ENCODE measurements at regions not wholly inside any gene's neighbourhood (a gene's known extent, or its start where the extent isn't known, plus 50 kb on each side); places are given as distances from the start of the nearest gene placed in this dataset.
A peak's percentile ranks its signal among the peaks of the same experiment; 100 is the strongest.

GRCh38 chr3:148095962-148096361, 601.7 kb upstream of the AGTR1 start:
- H4K20me1 ChIP-seq (ENCODE audit: insufficient read depth, low read length): no peaks in the 10 kb centered on the region
- H3K9ac ChIP-seq (ENCODE audit: low read length): no peak overlapping the region
- no peak overlapping the region for H3K4me2 ChIP-seq (ENCODE audit: low read length)
- no peaks in the 10 kb centered on the region for H3K27me3 Mint-ChIP-seq (ENCODE audit: low read depth, unreplicated experiment)
- H3K36me3 ChIP-seq (ENCODE audit: insufficient read depth, low read length): no peaks in the 10 kb centered on the region
- no peak overlapping the region for H3K27ac Mint-ChIP-seq (ENCODE audit: unreplicated experiment)
- no peak overlapping the region for H3K4me3 ChIP-seq (ENCODE audit: insufficient read depth, low read depth, low read length)
- no peaks in the 10 kb centered on the region for H3K4me1 ChIP-seq (ENCODE audit: insufficient read depth, low read length)
- H3K79me2 ChIP-seq (ENCODE audit: insufficient read depth, low read length): no peaks in the 10 kb centered on the region
- peaks cover 1% of the 10 kb centered on the region for H3K4me1 Mint-ChIP-seq (ENCODE audit: low read depth, unreplicated experiment)
- no peak overlapping the region for H3K4me3 Mint-ChIP-seq (ENCODE audit: unreplicated experiment)
- H3K27ac ChIP-seq (ENCODE audit: low read depth, low read length): no peak overlapping the region
- H3K9me3 Mint-ChIP-seq (ENCODE audit: unreplicated experiment): no peaks in the 10 kb centered on the region
- FAIRE-seq: no peak
- no peak for TF ChIP-seq EZH2 (IDR thresholded peaks at IDR 0.05; ENCODE audit: insufficient read depth, low read length)
- DNase-seq (ENCODE audit: low read depth): no peak
- no peak overlapping the region for H2AFZ ChIP-seq (ENCODE audit: low read depth, low read length)
- H3K9me3 ChIP-seq (ENCODE audit: insufficient read depth, low read depth, low read length): no peaks in the 10 kb centered on the region
- H3K36me3 Mint-ChIP-seq (ENCODE audit: low read depth, unreplicated experiment): no peaks in the 10 kb centered on the region
- H3K27me3 ChIP-seq (ENCODE audit: insufficient read depth, low read length): no peaks in the 10 kb centered on the region

GRCh38 chr3:148100476-148100875, 597.2 kb upstream of the AGTR1 start:
- Mint-ChIP-seq H3K27me3 (ENCODE audit: low read depth, unreplicated experiment) (no peaks in the 10 kb centered on the region), H3K36me3 (ENCODE audit: low read depth, unreplicated experiment) (no peaks in the 10 kb centered on the region), H3K9me3 (ENCODE audit: unreplicated experiment) (no peaks in the 10 kb centered on the region), H3K4me3 (ENCODE audit: unreplicated experiment) (no peak overlapping the region), H3K27ac (ENCODE audit: unreplicated experiment) (no peak overlapping the region), H3K4me1 (ENCODE audit: low read depth, unreplicated experiment) (peaks cover 5% of the 10 kb centered on the region)
- DNase-seq (ENCODE audit: low read depth) (no peak), FAIRE-seq (no peak)
- Histone ChIP-seq H3K36me3 (ENCODE audit: insufficient read depth, low read length) (no peaks in the 10 kb centered on the region), H3K9me3 (ENCODE audit: insufficient read depth, low read depth, low read length) (no peaks in the 10 kb centered on the region), H4K20me1 (ENCODE audit: insufficient read depth, low read length) (no peaks in the 10 kb centered on the region), H3K4me2 (ENCODE audit: low read length) (peak overlapping the region; percentile 2), H3K27me3 (ENCODE audit: insufficient read depth, low read length) (no peaks in the 10 kb centered on the region), H3K27ac (ENCODE audit: low read depth, low read length) (no peak overlapping the region), H3K79me2 (ENCODE audit: insufficient read depth, low read length) (no peaks in the 10 kb centered on the region), H2AFZ (ENCODE audit: low read depth, low read length) (no peak overlapping the region), H3K9ac (ENCODE audit: low read length) (no peak overlapping the region), H3K4me3 (ENCODE audit: insufficient read depth, low read depth, low read length) (no peak overlapping the region), H3K4me1 (ENCODE audit: insufficient read depth, low read length) (no peaks in the 10 kb centered on the region)
- TF ChIP-seq EZH2 (IDR thresholded peaks at IDR 0.05; ENCODE audit: insufficient read depth, low read length): no peak

- Histone ChIP-seq H2AFZ (ENCODE audit: low read depth, low read length) (no peak overlapping the region), H3K79me2 (ENCODE audit: insufficient read depth, low read length) (no peaks in the 10 kb centered on the region), H3K4me1 (ENCODE audit: insufficient read depth, low read length) (no peaks in the 10 kb centered on the region), H3K36me3 (ENCODE audit: insufficient read depth, low read length) (no peaks in the 10 kb centered on the region), H3K27ac (ENCODE audit: low read depth, low read length) (no peak overlapping the region), H3K4me3 (ENCODE audit: insufficient read depth, low read depth, low read length) (no peak overlapping the region), H3K9me3 (ENCODE audit: insufficient read depth, low read depth, low read length) (no peaks in the 10 kb centered on the region), H3K4me2 (ENCODE audit: low read length) (peak overlapping the region; percentile 2), H4K20me1 (ENCODE audit: insufficient read depth, low read length) (no peaks in the 10 kb centered on the region), H3K9ac (ENCODE audit: low read length) (no peak overlapping the region), H3K27me3 (ENCODE audit: insufficient read depth, low read length) (no peaks in the 10 kb centered on the region)
- TF ChIP-seq EZH2 (IDR thresholded peaks at IDR 0.05; ENCODE audit: insufficient read depth, low read length) (no peak), CTCF (IDR thresholded peaks at IDR 0.05; ENCODE audit: insufficient read depth, low read depth, low read length) (no peak)
- Mint-ChIP-seq H3K27me3 (ENCODE audit: low read depth, unreplicated experiment) (no peaks in the 10 kb centered on the region), H3K27ac (ENCODE audit: unreplicated experiment) (no peak overlapping the region), H3K4me3 (ENCODE audit: unreplicated experiment) (no peak overlapping the region), H3K36me3 (ENCODE audit: low read depth, unreplicated experiment) (no peaks in the 10 kb centered on the region), H3K4me1 (ENCODE audit: low read depth, unreplicated experiment) (peaks cover 5% of the 10 kb centered on the region), H3K9me3 (ENCODE audit: unreplicated experiment) (no peaks in the 10 kb centered on the region)
- DNase-seq (ENCODE audit: low read depth): peak; percentile 64
- FAIRE-seq: no peak
Observed at GRCh38 chr3:148101061-148101460, 596.6 kb upstream of the AGTR1 start.
